Trophoblast cell (in vitro differentiated cells and primary cell): ENCODE measurements at regions not wholly inside any gene's neighbourhood (a gene's known extent, or its start where the extent isn't known, plus 50 kb on each side); places are given as distances from the start of the nearest gene placed in this dataset.
"Not testable (repeated sequence)": the region's sequence is repeated elsewhere in the genome, so short reads cannot be mapped to it uniquely, and the experiment has no call there.

Experiments
- DNase-seq, 2 donors: peaks; one replicate each; pipeline ENCODE4 v3.0.0-alpha.2; 2016
- H2AFZ ChIP-seq: 2 replicates; pipeline ENCODE4 v1.6.1; 2013; ENCODE audit warnings: low read length, moderate library complexity, mild to moderate bottlenecking; ENCODE audit not compliant: insufficient read depth, poor library complexity
- H2AK5ac ChIP-seq: 2 replicates; pipeline ENCODE4 v1.6.1; 2013; ENCODE audit warnings: mild to moderate bottlenecking, low read length
- H2BK120ac ChIP-seq: 2 replicates; pipeline ENCODE4 v1.6.1; 2013; ENCODE audit warnings: low read length, mild to moderate bottlenecking, moderate library complexity; ENCODE audit not compliant: insufficient read depth, poor library complexity
- H2BK12ac ChIP-seq: 2 replicates; pipeline ENCODE4 v1.6.1; 2013; ENCODE audit warnings: mild to moderate bottlenecking, low read length, moderate library complexity
- H2BK5ac ChIP-seq: 2 replicates; pipeline ENCODE4 v1.6.1; 2013; ENCODE audit warnings: low read length, low read depth, moderate library complexity, mild to moderate bottlenecking; ENCODE audit not compliant: poor library complexity
- H3K14ac ChIP-seq: 2 replicates; pipeline ENCODE4 v1.6.1; 2013; ENCODE audit warnings: mild to moderate bottlenecking, low read length
- H3K18ac ChIP-seq: 2 replicates; pipeline ENCODE4 v1.6.1; 2013; ENCODE audit warnings: mild to moderate bottlenecking, low read length
- H3K23ac ChIP-seq: 2 replicates; pipeline ENCODE4 v1.6.1; 2013; ENCODE audit warnings: low read length
- H3K27ac ChIP-seq: 2 replicates; pipeline ENCODE4 v1.5.1; 2013; ENCODE audit warnings: low read depth, mild to moderate bottlenecking, inconsistent platforms, low read length, moderate library complexity
- H3K27me3 ChIP-seq: 2 replicates; pipeline ENCODE4 v1.6.1; 2013; ENCODE audit warnings: inconsistent platforms, mild to moderate bottlenecking, low read length, moderate library complexity; ENCODE audit not compliant: insufficient read depth
- H3K36me3 ChIP-seq, 2 experiments: 1 replicate in 1 of 2; 2 replicates in 1 of 2; pipeline ENCODE4 v1.6.1; 2013; ENCODE audit warnings: low read length in 2 of 2, mild to moderate bottlenecking in 2 of 2, moderate library complexity in 1 of 2; ENCODE audit not compliant: insufficient read depth in 2 of 2, control insufficient read depth in 1 of 2
- H3K4ac ChIP-seq: 2 replicates; pipeline ENCODE4 v1.6.1; 2013; ENCODE audit warnings: low read depth, mild to moderate bottlenecking, low read length, moderate library complexity
- H3K4me1 ChIP-seq, 2 experiments: 1 replicate in 1 of 2; 2 replicates in 1 of 2; pipeline ENCODE4 v1.6.1; 2013; ENCODE audit warnings: low read length in 2 of 2, mild to moderate bottlenecking in 2 of 2, moderate library complexity in 1 of 2; ENCODE audit not compliant: insufficient read depth in 2 of 2, control insufficient read depth in 1 of 2
- H3K4me2 ChIP-seq: 2 replicates; pipeline ENCODE4 v1.6.1; 2013; ENCODE audit warnings: inconsistent platforms, mild to moderate bottlenecking, low read length, moderate library complexity
- H3K4me3 ChIP-seq: 2 replicates; pipeline ENCODE4 v1.5.1; 2013; ENCODE audit warnings: mild to moderate bottlenecking, low read depth, low read length, inconsistent platforms
- H3K79me1 ChIP-seq: one replicate; pipeline ENCODE4 v1.6.1; 2013; ENCODE audit warnings: low read length
- H3K79me2 ChIP-seq: 2 replicates; pipeline ENCODE4 v1.6.1; 2013; ENCODE audit warnings: low read length, mild to moderate bottlenecking; ENCODE audit not compliant: control insufficient read depth, insufficient read depth, poor library complexity
- H3K9ac ChIP-seq: 2 replicates; pipeline ENCODE4 v1.6.1; 2013; ENCODE audit warnings: mild to moderate bottlenecking, low read length
- H3K9me3 ChIP-seq: 2 replicates; pipeline ENCODE4 v1.6.1; 2013; ENCODE audit warnings: low read depth, mild to moderate bottlenecking, control low read depth, inconsistent platforms, low read length; ENCODE audit not compliant: insufficient read depth
- H4K12ac ChIP-seq: 2 replicates; pipeline ENCODE4 v1.6.1; 2013; ENCODE audit warnings: low read depth, mild to moderate bottlenecking, low read length, moderate library complexity
- H4K8ac ChIP-seq: 2 replicates; pipeline ENCODE4 v1.6.1; 2013; ENCODE audit warnings: low read depth, mild to moderate bottlenecking, low read length, moderate library complexity
- H4K91ac ChIP-seq: one replicate; pipeline ENCODE4 v1.6.1; 2013; ENCODE audit warnings: low read depth, mild to moderate bottlenecking, low read length, moderate library complexity
- WGBS: extraction: QIAGEN DNeasy Blood & Tissue Kit; methylation state at CpG from one replicate; pipeline ENCODE4 v1.1.7; 2013; ENCODE audit warnings: missing lambda C conversion rate; ENCODE audit not compliant: insufficient read length, insufficient coverage; ENCODE audit errors: extremely low coverage; 5-methylcytosine and 5-hydroxymethylcytosine counted together

- H2AFZ ChIP-seq, H4K8ac ChIP-seq: not testable (repeated sequence)
Observed at GRCh38 chrX:728639-729038, 98.0 kb downstream of the SHOX start.

GRCh38 chrX:727738-728621 is 97.4 kb downstream of the SHOX start:
- H2AK5ac ChIP-seq: no peak overlapping the region
- no peaks in the 10 kb centered on the region for H3K4me1 ChIP-seq
- H4K91ac ChIP-seq: no peak overlapping the region
- no peak overlapping the region for H3K4me2 ChIP-seq
- no peak overlapping the region for H3K18ac ChIP-seq
- no peak for DNase-seq
- H3K79me2 ChIP-seq: no peaks in the 10 kb centered on the region
- no peak overlapping the region for H3K27ac ChIP-seq
- no peak overlapping the region for H3K4me3 ChIP-seq
- no peak overlapping the region for H3K23ac ChIP-seq
- H2AFZ ChIP-seq: no peak overlapping the region
- no peak overlapping the region for H2BK12ac ChIP-seq
- no peaks in the 10 kb centered on the region for H3K27me3 ChIP-seq
- no peak overlapping the region for H3K14ac ChIP-seq
- H2BK120ac ChIP-seq: no peak overlapping the region
- H3K36me3 ChIP-seq: no peaks in the 10 kb centered on the region
- H3K4ac ChIP-seq: no peak overlapping the region
- WGBS: no CpG with 5 or more reads among the region's 22 CpGs
- H3K79me1 ChIP-seq: no peaks in the 10 kb centered on the region
- H4K12ac ChIP-seq: no peak overlapping the region
- no peak overlapping the region for H2BK5ac ChIP-seq
- H4K8ac ChIP-seq: no peak overlapping the region
- peaks cover 4% of the 10 kb centered on the region for H3K9me3 ChIP-seq
- H3K9ac ChIP-seq: no peak overlapping the region

More at GRCh38 chrX:728639-729038, 98.0 kb downstream of the SHOX start:
- not testable (repeated sequence) for H3K27me3 ChIP-seq, H3K79me1 ChIP-seq, H3K14ac ChIP-seq, H3K4me3 ChIP-seq, H3K4me2 ChIP-seq, H2AK5ac ChIP-seq, H3K9ac ChIP-seq, H3K4ac ChIP-seq, H2BK5ac ChIP-seq, H2BK12ac ChIP-seq, H3K79me2 ChIP-seq, H3K18ac ChIP-seq, H3K9me3 ChIP-seq, H3K36me3 ChIP-seq, H4K91ac ChIP-seq, H3K23ac ChIP-seq, H3K4me1 ChIP-seq, DNase-seq, H3K27ac ChIP-seq, H4K12ac ChIP-seq, H2BK120ac ChIP-seq
- WGBS: no CpG with 5 or more reads among the region's 11 CpGs

GRCh38 chrX:725971-726370 is 95.4 kb downstream of the SHOX start:
- Histone ChIP-seq H3K14ac (no peak overlapping the region), H3K9me3 (peaks cover 4% of the 10 kb centered on the region), H3K4me3 (no peak overlapping the region), H3K18ac (no peak overlapping the region), H3K9ac (no peak overlapping the region), H2BK12ac (no peak overlapping the region), H3K79me1 (no peaks in the 10 kb centered on the region), H2AK5ac (no peak overlapping the region), H3K36me3 (no peaks in the 10 kb centered on the region), H3K4me1 (no peaks in the 10 kb centered on the region), H3K4me2 (no peak overlapping the region), H3K23ac (no peak overlapping the region), H3K27me3 (no peaks in the 10 kb centered on the region), H3K4ac (no peak overlapping the region), H3K79me2 (no peaks in the 10 kb centered on the region), H4K91ac (no peak overlapping the region), H2AFZ (no peak overlapping the region), H2BK5ac (no peak overlapping the region), H4K8ac (no peak overlapping the region), H3K27ac (no peak overlapping the region), H4K12ac (no peak overlapping the region), H2BK120ac (no peak overlapping the region)
- DNase-seq: no peak
- WGBS: no CpG with 5 or more reads among the region's 9 CpGs

- no CpG with 5 or more reads among the region's 4 CpGs for WGBS
- Histone ChIP-seq H3K79me1 (no peaks in the 10 kb centered on the region), H2BK12ac (no peak overlapping the region), H4K91ac (no peak overlapping the region), H2AK5ac (no peak overlapping the region), H2BK120ac (no peak overlapping the region), H3K79me2 (no peaks in the 10 kb centered on the region), H3K23ac (no peak overlapping the region), H3K18ac (no peak overlapping the region), H3K4ac (no peak overlapping the region), H3K9me3 (peaks cover 4% of the 10 kb centered on the region), H4K8ac (no peak overlapping the region), H3K36me3 (no peaks in the 10 kb centered on the region), H3K4me3 (no peak overlapping the region), H3K27ac (no peak overlapping the region), H3K4me2 (no peak overlapping the region), H4K12ac (no peak overlapping the region), H3K4me1 (no peaks in the 10 kb centered on the region), H3K9ac (no peak overlapping the region), H3K14ac (no peak overlapping the region), H3K27me3 (no peaks in the 10 kb centered on the region), H2BK5ac (no peak overlapping the region), H2AFZ (no peak overlapping the region)
- DNase-seq: no peak
Observed at GRCh38 chrX:724256-724655, 93.7 kb downstream of the SHOX start.
